Astrocyte of the cerebellum (primary cell): ENCODE measurements at regions not wholly inside any gene's neighbourhood (a gene's known extent, or its start where the extent isn't known, plus 50 kb on each side); places are given as distances from the start of the nearest gene placed in this dataset.
"Not testable (repeated sequence)": the region's sequence is repeated elsewhere in the genome, so short reads cannot be mapped to it uniquely, and the experiment has no call there.

Experiments used
- DNase-seq: peaks from one replicate; pipeline ENCODE4 v3.0.0-alpha.2; 2011; ENCODE audit warnings: low read depth
- H3K4me3 ChIP-seq: 2 replicates; pipeline ENCODE4 v1.5.1; 2011; ENCODE audit warnings: mild to moderate bottlenecking, low read depth, low read length, moderate library complexity
- CTCF ChIP-seq: IDR thresholded peaks from 2 replicates; pipeline ENCODE4 v1.5.1; 2012; ENCODE audit warnings: low read length, low read depth, moderate library complexity, mild to moderate bottlenecking; ENCODE audit errors: missing control alignments
- in situ Hi-C: cut with HindIII; loops from 2 replicates; pipeline ENCODE4 v1.10.0; 2017; ENCODE audit warnings: low sequenced_read_pairs

GRCh38 chr10:11691319-11691755 lies 50.8 kb upstream of the ECHDC3 start:
- in situ Hi-C loops = no loop called here
- H3K4me3 ChIP-seq = no peak overlapping the region
- TF ChIP-seq CTCF = no peak
- DNase-seq = no peak

GRCh38 chr10:11689945-11690736 lies 52.0 kb upstream of the ECHDC3 start:
- TF ChIP-seq CTCF = no peak
- in situ Hi-C loops = no loop called here
- no peak overlapping the region for H3K4me3 ChIP-seq
- no peak for DNase-seq

- DNase-seq, in situ Hi-C loops, H3K4me3 ChIP-seq: not testable (repeated sequence)
Measured at GRCh38 chr10:11688448-11688795, 53.8 kb upstream of the ECHDC3 start.

- no peak for TF ChIP-seq CTCF
- in situ Hi-C loops = no loop called here
- DNase-seq = no peak
- no peak overlapping the region for H3K4me3 ChIP-seq
Measured at GRCh38 chr10:11687779-11688447, 54.3 kb upstream of the ECHDC3 start.

- no peak for TF ChIP-seq CTCF
- in situ Hi-C loops = no loop called here
- no peak for DNase-seq
- H3K4me3 ChIP-seq = no peak overlapping the region
Measured at GRCh38 chr10:11687357-11687771, 54.8 kb upstream of the ECHDC3 start.

- DNase-seq = peak; percentile 40
- TF ChIP-seq CTCF = no peak
- no peak overlapping the region for H3K4me3 ChIP-seq
- in situ Hi-C loops = no loop called here
Measured at GRCh38 chr10:11685787-11686218, 56.4 kb upstream of the ECHDC3 start.
